ENCODE measurements at regions not wholly inside any gene's neighbourhood (a gene's known extent, or its start where the extent isn't known, plus 50 kb on each side); places are given as distances from the start of the nearest gene placed in this dataset.

- no peak for DNase-seq (ENCODE audit: low read depth, low spot score)
- no peaks in the 10 kb centered on the region for H3K36me3 ChIP-seq (ENCODE audit: control insufficient read depth, insufficient read depth, low read length)
- no peaks in the 10 kb centered on the region for H3K27me3 ChIP-seq (ENCODE audit: control insufficient read depth, insufficient read depth, low read length)
- in situ Hi-C loops (cut with HindIII; ENCODE audit: low pct_unique_long_range_greater_than_20kb, low sequenced_read_pairs), result no loop called here
- no peak for TF ChIP-seq SIN3A (IDR thresholded peaks at IDR 0.05; ENCODE audit: borderline replicate concordance, insufficient read depth, low read depth, low read length)
- TF ChIP-seq CTCF (IDR thresholded peaks at IDR 0.05), result no peak
- TF ChIP-seq TCF7L2 (IDR thresholded peaks at IDR 0.05; ENCODE audit: low read depth, low read length), result no peak
- TF ChIP-seq REST (IDR thresholded peaks at IDR 0.05; ENCODE audit: insufficient read depth in 1 of 2, low read depth in 2 of 2, low read length in 1 of 2), result no peak
- no peak for TF ChIP-seq POLR2AphosphoS5 (IDR thresholded peaks at IDR 0.05; ENCODE audit: low read depth, low read length)
- no peak overlapping the region for H3K27ac ChIP-seq (ENCODE audit: low read length)
- H3K9me3 ChIP-seq (ENCODE audit: control insufficient read depth, insufficient read depth, low read depth, low read length), result no peaks in the 10 kb centered on the region
- no peak overlapping the region for H3K4me3 ChIP-seq (ENCODE audit: low read depth in 2 of 2, low read length in 2 of 2)
- ATAC-seq, result no peak
- ChIA-PET POLR2A (no interaction called here), CTCF (no interaction called here)
- no TSS peak for BruUV-seq (replicated peaks)
- no peaks in the 10 kb centered on the region for H3K4me1 ChIP-seq (ENCODE audit: control insufficient read depth, insufficient read depth, low read length)
- intact Hi-C loops (cut with micrococcal nuclease; ENCODE audit: unreplicated experiment), result no loop called here
Observed at GRCh38 chr13:67574320-67575233, 344.4 kb upstream of the PCDH9 start.

GRCh38 chr13:67568205-67568604 lies 338.1 kb upstream of the PCDH9 start:
- Histone ChIP-seq H3K4me3 (ENCODE audit: low read depth in 2 of 2, low read length in 2 of 2) (no peak overlapping the region), H3K4me1 (ENCODE audit: control insufficient read depth, insufficient read depth, low read length) (no peaks in the 10 kb centered on the region), H3K27ac (ENCODE audit: low read length) (no peak overlapping the region), H3K9me3 (ENCODE audit: control insufficient read depth, insufficient read depth, low read depth, low read length) (no peaks in the 10 kb centered on the region), H3K27me3 (ENCODE audit: control insufficient read depth, insufficient read depth, low read length) (no peaks in the 10 kb centered on the region), H3K36me3 (ENCODE audit: control insufficient read depth, insufficient read depth, low read length) (no peaks in the 10 kb centered on the region)
- no peak for ATAC-seq
- ChIA-PET POLR2A (no interaction called here), CTCF (no interaction called here)
- in situ Hi-C loops (cut with HindIII; ENCODE audit: low pct_unique_long_range_greater_than_20kb, low sequenced_read_pairs) (no loop called here), intact Hi-C loops (cut with micrococcal nuclease; ENCODE audit: unreplicated experiment) (no loop called here)
- no TSS peak for BruUV-seq (replicated peaks)
- no peak for DNase-seq (ENCODE audit: low read depth, low spot score)
- TF ChIP-seq SIN3A (IDR thresholded peaks at IDR 0.05; ENCODE audit: borderline replicate concordance, insufficient read depth, low read depth, low read length), result no peak
- no peak for TF ChIP-seq POLR2AphosphoS5 (IDR thresholded peaks at IDR 0.05; ENCODE audit: low read depth, low read length)
- TF ChIP-seq TCF7L2 (IDR thresholded peaks at IDR 0.05; ENCODE audit: low read depth, low read length), result no peak
- no peak for TF ChIP-seq CTCF (IDR thresholded peaks at IDR 0.05)
- TF ChIP-seq REST (IDR thresholded peaks at IDR 0.05; ENCODE audit: insufficient read depth in 1 of 2, low read depth in 2 of 2, low read length in 1 of 2), result no peak
